Amniotic epithelial cell (primary cell): ENCODE measurements at regions not wholly inside any gene's neighbourhood (a gene's known extent, or its start where the extent isn't known, plus 50 kb on each side); places are given as distances from the start of the nearest gene placed in this dataset.
"Not testable (repeated sequence)": the region's sequence is repeated elsewhere in the genome, so short reads cannot be mapped to it uniquely, and the experiment has no call there.

Source experiments
- DNase-seq: peaks from one replicate; pipeline ENCODE4 v3.0.0-alpha.2; 2010; ENCODE audit warnings: low read depth

- peak; percentile 21 for DNase-seq
These were observed 465.6 kb downstream of the SIPA1L2 start for GRCh38 chr1:232164078-232164963.

- no peak for DNase-seq
These were observed 466.4 kb downstream of the SIPA1L2 start for GRCh38 chr1:232163533-232163932.

- DNase-seq = no peak
These were observed 467.9 kb downstream of the SIPA1L2 start for GRCh38 chr1:232162001-232162400.

- not testable (repeated sequence) for DNase-seq
These were observed 471.4 kb downstream of the SIPA1L2 start for GRCh38 chr1:232158558-232158957.

- DNase-seq = not testable (repeated sequence)
These were observed 473.9 kb downstream of the SIPA1L2 start for GRCh38 chr1:232156070-232156469.

GRCh38 chr1:232153652-232154051, 476.3 kb downstream of the SIPA1L2 start:
- DNase-seq = no peak

GRCh38 chr1:232150770-232151548, 479.0 kb downstream of the SIPA1L2 start:
- DNase-seq = no peak

- peak; percentile 56 for DNase-seq
These were observed 480.4 kb downstream of the SIPA1L2 start for GRCh38 chr1:232149287-232150201.

GRCh38 chr1:232147215-232147614, 482.7 kb downstream of the SIPA1L2 start:
- no peak for DNase-seq

- no peak for DNase-seq
These were observed 483.4 kb downstream of the SIPA1L2 start for GRCh38 chr1:232146514-232146913.

- DNase-seq = no peak
These were observed 484.2 kb downstream of the SIPA1L2 start for GRCh38 chr1:232145768-232146167.

- DNase-seq = no peak
These were observed 485.2 kb downstream of the SIPA1L2 start for GRCh38 chr1:232144696-232145230.

- DNase-seq = peak; percentile 18
These were observed 486.5 kb downstream of the SIPA1L2 start for GRCh38 chr1:232143315-232143886.

GRCh38 chr1:232142403-232143314, 487.3 kb downstream of the SIPA1L2 start:
- DNase-seq = peak; percentile 73

- DNase-seq = not testable (repeated sequence)
These were observed 488.8 kb downstream of the SIPA1L2 start for GRCh38 chr1:232141167-232141448.

GRCh38 chr1:232140419-232141166, 489.3 kb downstream of the SIPA1L2 start:
- no peak for DNase-seq

- no peak for DNase-seq
These were observed 490.5 kb downstream of the SIPA1L2 start for GRCh38 chr1:232139444-232139843.

GRCh38 chr1:232138044-232138443, 491.9 kb downstream of the SIPA1L2 start:
- DNase-seq = no peak

GRCh38 chr1:232137066-232137465, 492.9 kb downstream of the SIPA1L2 start:
- DNase-seq = no peak

GRCh38 chr1:232136136-232136535, 493.8 kb downstream of the SIPA1L2 start:
- no peak for DNase-seq
